Dermis microvascular lymphatic vessel endothelial cell (primary cell): ENCODE measurements at regions not wholly inside any gene's neighbourhood (a gene's known extent, or its start where the extent isn't known, plus 50 kb on each side); places are given as distances from the start of the nearest gene placed in this dataset.
"Not testable (repeated sequence)": the region's sequence is repeated elsewhere in the genome, so short reads cannot be mapped to it uniquely, and the experiment has no call there.

Experiments
- DNase-seq, 2 donors: peaks; one replicate each; pipeline versions ENCODE4 v3.0.0 to v3.0.0-alpha.2; 2010; ENCODE audit warnings: low read depth in 2 of 2

DNA sequence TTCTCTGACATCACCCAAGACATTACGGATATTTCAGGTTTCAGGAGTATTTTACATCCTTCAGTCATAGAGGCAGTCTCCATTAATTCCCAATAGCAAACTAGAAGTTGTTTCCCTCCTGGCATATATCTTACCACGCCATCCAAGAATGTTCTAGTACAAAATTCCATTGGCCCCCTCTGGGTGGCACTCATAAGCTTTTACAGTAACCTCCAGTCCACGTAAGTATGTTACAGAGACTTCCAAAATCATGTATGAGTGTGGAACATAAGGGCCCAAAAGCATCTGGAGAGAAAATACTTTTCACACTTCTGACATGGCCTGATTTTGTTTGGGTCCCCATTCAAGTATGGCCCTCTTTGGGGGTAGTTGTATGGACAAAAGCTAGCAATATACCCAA, 58.1 kb upstream of the DHRS4 start:
- DNase-seq = no peak

DNA sequence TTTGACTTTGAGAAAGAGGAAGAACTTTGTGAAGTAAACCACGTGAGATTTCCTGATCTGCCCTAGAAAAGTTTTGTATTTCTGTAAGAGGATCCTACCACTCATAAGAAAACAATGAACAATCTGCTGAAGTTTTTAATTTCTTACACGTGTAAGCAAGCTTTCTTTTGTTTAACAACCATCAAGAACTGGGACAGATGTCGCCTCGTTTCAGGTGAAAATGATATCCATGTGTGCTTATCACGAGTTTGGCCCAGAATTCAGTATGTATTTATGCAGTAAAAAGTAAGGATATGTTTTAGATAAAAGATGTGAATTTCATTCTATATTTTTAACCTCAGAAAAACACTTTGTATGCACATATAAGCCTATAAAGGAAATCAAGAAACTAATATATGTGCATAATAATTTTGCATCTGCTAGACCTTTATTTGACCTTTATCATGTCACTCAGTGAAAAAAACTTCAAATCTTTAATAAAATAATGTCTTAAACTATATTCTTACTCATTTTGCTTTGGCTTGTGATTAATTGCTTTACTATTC, 56.9 kb upstream of the DHRS4 start:
- no peak for DNase-seq

DNA sequence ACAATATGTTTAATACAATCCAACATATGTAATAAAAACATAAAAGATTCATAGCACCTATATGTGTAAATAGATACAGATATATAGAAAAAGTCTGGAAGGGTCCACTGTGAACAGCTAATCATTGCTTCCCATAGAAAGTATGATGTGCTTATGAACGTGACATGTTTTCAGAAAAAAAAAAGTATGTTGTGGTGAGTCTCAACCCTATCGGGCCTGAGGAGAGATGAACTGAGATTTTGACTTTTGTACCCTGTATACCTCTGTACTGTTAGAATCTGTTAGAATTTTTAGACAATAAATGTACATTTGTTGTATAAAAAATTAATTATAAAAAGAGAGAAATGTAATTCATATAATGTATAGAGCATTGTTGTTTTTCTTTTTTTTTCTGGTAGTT, 56.3 kb upstream of the DHRS4 start:
- not testable (repeated sequence) for DNase-seq

DNA sequence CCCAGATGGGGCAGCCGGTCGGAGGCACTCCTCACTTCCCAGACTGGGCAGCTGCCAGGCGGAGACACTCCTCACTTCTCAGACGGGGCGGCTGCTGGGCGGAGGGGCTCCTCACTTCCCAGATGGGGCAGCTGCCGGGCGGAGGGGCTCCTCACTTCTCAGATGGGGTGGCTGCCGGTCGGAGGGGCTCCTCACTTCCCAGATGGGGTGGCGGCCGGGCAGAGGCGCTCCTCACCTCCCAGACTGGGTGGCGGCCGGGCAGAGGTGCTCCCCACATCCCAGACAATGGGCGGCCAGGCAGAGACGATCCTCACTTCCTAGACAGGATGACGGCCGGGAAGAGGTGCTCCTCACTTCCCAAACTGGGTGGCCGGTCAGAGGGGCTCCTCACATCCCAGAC, 55.2 kb upstream of the DHRS4 start:
- not testable (repeated sequence) for DNase-seq

DNA sequence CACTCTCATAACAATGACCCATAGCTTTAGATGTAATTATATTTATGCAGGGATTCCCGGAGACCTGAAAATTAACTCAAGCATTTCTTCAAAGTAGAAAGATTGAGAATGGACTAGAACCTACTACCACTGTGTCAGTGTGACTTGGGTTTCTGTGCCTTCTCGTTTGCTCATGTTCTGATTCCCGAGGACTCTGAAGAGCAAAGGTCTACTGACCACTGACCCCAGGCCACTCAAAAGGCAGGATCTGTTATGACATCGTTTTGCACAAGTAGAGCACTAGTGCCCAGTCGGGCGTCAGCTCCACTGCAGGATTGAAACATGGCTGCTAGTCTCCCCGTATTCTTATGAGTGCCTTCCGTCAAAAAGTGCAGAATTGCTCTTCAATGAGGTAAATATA, 53.8 kb upstream of the DHRS4 start:
- DNase-seq = no peak

DNA sequence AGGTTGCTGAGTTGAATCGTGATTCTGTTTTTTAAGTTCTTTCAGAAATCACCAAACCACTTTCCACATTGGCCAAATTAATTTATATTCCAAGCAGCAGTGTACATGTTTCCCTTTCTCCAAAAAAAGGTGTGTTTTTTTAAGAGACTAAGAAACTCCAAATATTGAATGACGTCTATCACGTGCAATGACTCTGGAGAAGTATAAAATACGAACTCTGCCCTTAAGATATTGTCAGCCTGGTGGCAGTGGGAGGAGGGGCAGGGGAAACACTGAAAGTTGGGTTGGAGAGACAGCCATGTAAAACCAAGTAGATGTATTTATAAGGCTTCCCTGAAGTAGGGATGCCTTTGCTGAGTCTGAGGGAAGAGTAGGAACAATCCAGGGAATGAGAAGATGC, 50.1 kb upstream of the DHRS4 start:
- DNase-seq = no peak
